ENCODE measurements at regions not wholly inside any gene's neighbourhood (a gene's known extent, or its start where the extent isn't known, plus 50 kb on each side); places are given as distances from the start of the nearest gene placed in this dataset.

DNA sequence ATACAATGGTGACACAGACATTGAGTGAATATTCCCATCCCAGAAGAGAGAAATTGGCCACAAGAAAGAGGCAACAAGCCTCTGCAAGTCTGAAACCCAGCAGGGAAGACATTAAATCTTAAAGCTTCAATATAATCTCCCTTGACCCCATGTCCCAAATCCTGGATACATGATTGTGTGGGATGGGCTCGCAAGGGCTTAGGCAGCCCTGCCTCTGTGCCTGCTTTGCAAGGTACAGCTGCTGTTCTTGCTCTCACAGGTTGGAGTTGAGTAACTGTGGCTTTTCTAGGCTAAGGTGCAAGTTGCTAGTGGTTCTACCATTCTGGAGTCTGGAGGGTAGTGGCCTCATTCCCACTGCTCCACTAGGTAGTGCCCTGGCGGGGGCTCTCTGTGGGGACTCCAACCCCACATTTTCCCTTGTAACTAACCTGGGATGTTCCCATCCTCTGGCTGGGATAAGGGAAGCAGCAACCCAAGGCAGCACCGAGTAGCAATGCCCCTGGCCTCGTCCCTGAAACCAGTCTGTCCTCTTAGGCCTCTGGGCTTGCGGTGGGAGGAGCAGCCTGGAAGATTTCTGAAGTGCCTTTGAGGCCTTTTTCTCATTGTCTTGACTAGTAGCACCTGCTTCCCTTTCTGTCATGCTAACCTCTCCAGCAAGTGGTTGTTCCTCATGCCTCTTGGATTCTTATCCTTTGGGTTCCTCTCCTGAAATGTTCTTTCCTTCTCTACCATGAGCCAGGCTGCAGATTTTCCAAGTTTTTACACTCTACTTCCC, 90.0 kb downstream of the FAM174B start:
- DNase-seq (ENCODE audit: low read depth) = no peak

- DNase-seq (ENCODE audit: low read depth) = no peak
Observed at GRCh38 chr15:92561754-92562153, 93.8 kb downstream of the FAM174B start.

- no peak for DNase-seq (ENCODE audit: low read depth)
Observed at GRCh38 chr15:92553317-92553716, 102.3 kb downstream of the FAM174B start.

GRCh38 chr15:92545996-92546395, 109.6 kb downstream of the FAM174B start:
- DNase-seq (ENCODE audit: low read depth) = no peak

GRCh38 chr15:92541291-92542200, 114.0 kb downstream of the FAM174B start:
- DNase-seq (ENCODE audit: low read depth) = no peak

DNA sequence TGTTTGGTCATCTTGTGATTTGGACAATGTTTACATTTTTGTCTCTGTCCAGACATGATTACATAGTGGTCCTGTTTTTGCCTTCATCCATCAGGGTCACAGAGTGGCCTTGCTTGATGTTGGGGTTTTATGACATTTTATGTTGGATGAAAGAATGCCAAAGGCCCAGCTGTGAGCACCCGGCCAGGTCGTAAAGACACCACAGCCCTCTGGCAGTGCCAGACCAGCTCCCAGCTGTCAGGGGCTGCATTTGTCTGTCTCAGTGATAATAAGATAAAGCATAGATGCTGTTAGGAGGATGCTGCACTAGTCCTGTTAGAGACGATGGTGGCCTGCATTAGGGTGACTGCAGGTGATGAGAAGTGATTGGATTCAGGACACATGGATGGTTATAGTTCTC, 117.5 kb downstream of the FAM174B start:
- DNase-seq (ENCODE audit: low read depth) = no peak

DNA sequence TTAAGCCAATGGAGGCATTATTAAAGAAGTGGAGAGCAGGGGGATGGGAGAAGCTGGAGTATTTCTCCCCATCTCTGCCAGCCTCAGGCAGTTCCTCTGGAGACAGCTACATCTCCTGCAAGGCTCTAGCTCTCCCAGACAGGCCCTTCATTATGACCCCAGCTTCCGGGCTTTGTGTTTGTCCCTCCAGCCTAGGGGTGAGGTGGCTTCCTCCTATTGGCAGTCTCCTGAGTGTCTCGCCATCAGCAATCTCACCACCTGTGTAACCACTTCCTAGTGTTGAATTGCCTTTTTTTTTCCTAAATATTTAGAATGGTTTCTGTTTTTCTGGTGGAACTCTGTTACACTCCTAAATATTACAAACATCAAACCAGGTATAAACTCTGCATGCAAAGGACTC, 122.3 kb downstream of the FAM174B start:
- DNase-seq (ENCODE audit: low read depth) = no peak

GRCh38 chr15:92531406-92531805, 124.2 kb downstream of the FAM174B start:
- DNase-seq (ENCODE audit: low read depth) = no peak

DNA sequence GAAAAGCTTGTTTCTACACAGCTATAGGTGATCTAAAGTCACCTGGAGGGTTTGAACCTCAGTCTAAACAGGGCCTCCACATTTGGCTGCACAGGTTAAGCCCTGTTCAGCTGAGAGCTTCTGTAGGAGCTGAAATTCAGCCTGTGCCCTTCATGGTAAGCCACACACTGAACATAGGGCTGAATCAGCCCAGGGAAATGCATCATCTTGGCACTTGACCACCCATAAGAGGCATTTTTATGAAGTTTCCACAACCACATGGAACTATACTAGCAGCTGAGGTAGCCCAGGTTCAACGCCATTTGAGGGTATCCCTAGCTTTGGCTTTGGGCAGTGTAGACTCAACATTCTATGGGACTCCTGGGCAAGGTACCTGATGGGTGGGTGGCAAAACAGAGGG, 126.8 kb downstream of the FAM174B start:
- DNase-seq (ENCODE audit: low read depth) = no peak

DNA sequence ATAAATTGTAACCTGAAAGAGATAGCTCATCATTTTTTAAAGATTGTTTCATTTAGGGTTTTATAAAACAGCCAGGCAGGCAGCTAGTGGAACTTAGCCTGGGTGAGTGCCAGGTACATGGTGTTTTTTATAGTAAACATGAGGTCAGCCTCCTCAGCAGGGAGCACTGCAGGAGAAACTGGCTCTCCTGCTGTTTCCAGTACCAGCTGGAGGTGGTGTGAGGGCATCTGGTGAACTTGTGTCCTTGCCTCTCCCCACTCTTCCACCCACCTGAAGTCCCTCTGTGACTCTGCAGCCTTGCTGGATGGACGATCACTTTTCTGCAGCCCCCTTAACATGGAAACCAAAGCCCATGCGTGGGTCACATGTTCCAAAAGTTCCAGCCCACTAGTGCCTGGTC, 128.4 kb downstream of the FAM174B start:
- DNase-seq (ENCODE audit: low read depth) = no peak

DNA sequence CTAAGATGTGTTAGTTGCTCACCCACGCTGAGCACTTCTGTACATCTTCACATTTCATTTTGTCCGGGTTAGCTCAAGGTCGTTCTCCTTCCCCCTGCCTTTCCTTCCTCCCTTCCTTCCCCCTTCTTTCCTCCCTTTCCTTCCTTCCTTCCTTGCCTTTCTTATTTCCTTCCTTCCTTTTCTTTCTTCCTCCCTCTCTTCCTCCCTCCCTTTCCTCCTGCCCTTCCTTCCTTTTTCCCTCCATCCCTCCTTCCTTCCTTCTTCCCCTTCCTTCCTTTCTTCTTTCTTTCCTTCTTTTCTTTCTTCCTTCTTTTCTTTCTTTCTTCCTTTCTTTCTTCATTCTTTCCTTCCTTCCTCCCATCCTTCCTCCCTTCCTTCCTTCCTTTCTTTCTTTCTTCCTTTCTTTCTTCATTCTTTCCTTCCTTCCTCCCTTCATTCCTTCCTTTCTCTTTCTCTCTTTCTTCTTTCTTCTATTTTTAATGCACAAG, 129.8 kb downstream of the FAM174B start:
- DNase-seq (ENCODE audit: low read depth) = no peak

- no peak for DNase-seq (ENCODE audit: low read depth)
Observed at GRCh38 chr15:92524874-92525565, 130.6 kb downstream of the FAM174B start.

GRCh38 chr15:92524161-92524560, 130.5 kb downstream of the ST8SIA2 start:
- DNase-seq (ENCODE audit: low read depth) = no peak

- no peak for DNase-seq (ENCODE audit: low read depth)
Observed at GRCh38 chr15:92523176-92523575, 129.5 kb downstream of the ST8SIA2 start.

GRCh38 chr15:92521624-92522008, 127.9 kb downstream of the ST8SIA2 start:
- DNase-seq (ENCODE audit: low read depth) = peak; percentile 40

GRCh38 chr15:92520914-92521623, 127.4 kb downstream of the ST8SIA2 start:
- DNase-seq (ENCODE audit: low read depth) = no peak

DNA sequence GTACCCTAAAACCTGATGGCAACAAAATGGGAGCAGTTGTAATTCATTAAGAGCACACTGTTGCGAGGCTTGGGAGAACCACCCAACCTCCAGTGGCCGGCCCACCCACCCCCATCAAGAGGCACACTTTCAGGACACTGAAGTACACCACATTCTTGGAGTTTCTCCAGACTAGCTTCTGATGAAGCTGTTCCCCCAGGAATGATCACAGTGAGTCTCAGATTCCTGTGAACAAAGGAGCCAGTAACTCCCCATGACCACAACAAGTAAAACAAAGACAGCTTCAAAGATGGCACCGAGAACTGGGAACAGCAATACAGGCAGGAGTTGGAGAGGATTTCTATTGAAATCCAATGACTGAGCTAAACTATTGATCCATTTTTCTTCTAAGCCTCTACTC, 126.0 kb downstream of the ST8SIA2 start:
- DNase-seq (ENCODE audit: low read depth) = no peak
